ENCODE measurements at regions not wholly inside any gene's neighbourhood (a gene's known extent, or its start where the extent isn't known, plus 50 kb on each side); places are given as distances from the start of the nearest gene placed in this dataset.

GRCh38 chr2:80822999-80823398 lies 518.4 kb upstream of the LRRTM1 start:
- H3K4me1 ChIP-seq = no peaks in the 10 kb centered on the region
- H3K9me3 ChIP-seq = peaks cover 0 to 3% (median 0%) of the 10 kb centered on the region in 4 donors
- no peaks in the 10 kb centered on the region for H3K27me3 ChIP-seq
- no peak overlapping the region for H3K4me3 ChIP-seq
- DNase-seq = no peak
- TF ChIP-seq CTCF (IDR thresholded peaks at IDR 0.05) (no peak), POLR2A (IDR thresholded peaks at IDR 0.05) (no peak)
- no peak overlapping the region for H3K27ac ChIP-seq
- no peaks in the 10 kb centered on the region for H3K36me3 ChIP-seq

- Histone ChIP-seq H3K27me3 (no peaks in the 10 kb centered on the region), H3K4me1 (no peaks in the 10 kb centered on the region), H3K9me3 (no peaks in the 10 kb centered on the region), H3K27ac (no peak overlapping the region), H3K4me3 (no peak overlapping the region), H3K36me3 (no peaks in the 10 kb centered on the region)
- TF ChIP-seq POLR2A (IDR thresholded peaks at IDR 0.05) (no peak), CTCF (IDR thresholded peaks at IDR 0.05) (no peak)
- DNase-seq = no peak
Observed at GRCh38 chr2:80815259-80815658, 510.7 kb upstream of the LRRTM1 start.

- Histone ChIP-seq H3K9me3 (no peaks in the 10 kb centered on the region), H3K27me3 (no peaks in the 10 kb centered on the region), H3K4me3 (no peak overlapping the region), H3K4me1 (no peaks in the 10 kb centered on the region), H3K27ac (no peak overlapping the region), H3K36me3 (no peaks in the 10 kb centered on the region)
- TF ChIP-seq POLR2A (IDR thresholded peaks at IDR 0.05) = no peak
- no peak for TF ChIP-seq CTCF (IDR thresholded peaks at IDR 0.05)
- DNase-seq = no peak
Observed at GRCh38 chr2:80786584-80786983, 482.0 kb upstream of the LRRTM1 start.

GRCh38 chr2:80778704-80779103 lies 474.2 kb upstream of the LRRTM1 start:
- Histone ChIP-seq H3K4me1 (no peaks in the 10 kb centered on the region), H3K27me3 (no peaks in the 10 kb centered on the region), H3K4me3 (no peak overlapping the region), H3K27ac (no peak overlapping the region), H3K36me3 (no peaks in the 10 kb centered on the region), H3K9me3 (no peaks in the 10 kb centered on the region)
- no peak for TF ChIP-seq CTCF (IDR thresholded peaks at IDR 0.05)
- TF ChIP-seq POLR2A (IDR thresholded peaks at IDR 0.05) = no peak
- no peak for DNase-seq

- Histone ChIP-seq H3K36me3 (no peaks in the 10 kb centered on the region), H3K27ac (no peak overlapping the region), H3K4me3 (no peak overlapping the region), H3K4me1 (no peaks in the 10 kb centered on the region), H3K27me3 (no peaks in the 10 kb centered on the region), H3K9me3 (no peaks in the 10 kb centered on the region)
- no peak for DNase-seq
- TF ChIP-seq POLR2A (IDR thresholded peaks at IDR 0.05) = no peak
- TF ChIP-seq CTCF (IDR thresholded peaks at IDR 0.05) = no peak
Observed at GRCh38 chr2:80748592-80748991, 444.0 kb upstream of the LRRTM1 start.

GRCh38 chr2:80737047-80737446 lies 432.5 kb upstream of the LRRTM1 start:
- no peaks in the 10 kb centered on the region for H3K4me1 ChIP-seq
- no peak for TF ChIP-seq CTCF (IDR thresholded peaks at IDR 0.05)
- no peak for TF ChIP-seq POLR2A (IDR thresholded peaks at IDR 0.05)

More at GRCh38 chr2:80737047-80737446, 432.5 kb upstream of the LRRTM1 start:
- Histone ChIP-seq H3K9me3 (no peaks in the 10 kb centered on the region), H3K27ac (no peak overlapping the region), H3K27me3 (no peaks in the 10 kb centered on the region), H3K4me3 (no peak overlapping the region), H3K36me3 (no peaks in the 10 kb centered on the region)
- DNase-seq = no peak
